SH-SY5Y (cell line): ENCODE measurements at regions not wholly inside any gene's neighbourhood (a gene's known extent, or its start where the extent isn't known, plus 50 kb on each side); places are given as distances from the start of the nearest gene placed in this dataset.

ENCODE experiments used
- GATA2 ChIP-seq: IDR thresholded peaks from 2 replicates; pipeline ENCODE4 v1.6.1; 2011; ENCODE audit warnings: mild to moderate bottlenecking, low read depth, low read length
- GATA3 ChIP-seq: IDR thresholded peaks from 2 replicates; pipeline ENCODE4 v1.6.1; 2011; ENCODE audit warnings: low read depth, mild to moderate bottlenecking, low read length, moderate library complexity

DNA sequence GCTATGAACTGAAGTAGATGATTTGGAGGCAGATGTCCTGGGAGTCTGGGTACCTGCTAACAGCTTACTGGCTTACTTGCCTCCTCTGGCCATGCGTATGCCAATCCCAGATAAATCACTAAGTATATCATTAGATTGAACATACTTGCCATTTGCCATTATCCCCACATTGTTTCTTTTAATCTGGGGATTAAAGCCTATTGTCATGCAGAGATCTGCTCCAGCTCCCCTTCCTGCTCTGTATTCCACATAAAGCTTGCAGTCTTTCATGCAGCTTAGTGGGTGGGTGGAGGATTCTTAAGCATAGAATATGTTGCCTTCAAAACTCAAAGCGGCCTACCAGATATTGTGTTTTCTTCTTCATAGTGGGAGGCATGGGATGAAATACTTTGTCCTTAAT lies 311.8 kb upstream of the MMADHC start:
- TF ChIP-seq GATA2 (no peak), GATA3 (no peak)
